Myocyte (in vitro differentiated cells): ENCODE measurements at regions not wholly inside any gene's neighbourhood (a gene's known extent, or its start where the extent isn't known, plus 50 kb on each side); places are given as distances from the start of the nearest gene placed in this dataset.
"Not testable (repeated sequence)": the region's sequence is repeated elsewhere in the genome, so short reads cannot be mapped to it uniquely, and the experiment has no call there.

Experiments
- DNase-seq: peaks from one replicate; pipeline ENCODE4 v3.0.0-alpha.2; 2012; ENCODE audit warnings: low read depth

DNA sequence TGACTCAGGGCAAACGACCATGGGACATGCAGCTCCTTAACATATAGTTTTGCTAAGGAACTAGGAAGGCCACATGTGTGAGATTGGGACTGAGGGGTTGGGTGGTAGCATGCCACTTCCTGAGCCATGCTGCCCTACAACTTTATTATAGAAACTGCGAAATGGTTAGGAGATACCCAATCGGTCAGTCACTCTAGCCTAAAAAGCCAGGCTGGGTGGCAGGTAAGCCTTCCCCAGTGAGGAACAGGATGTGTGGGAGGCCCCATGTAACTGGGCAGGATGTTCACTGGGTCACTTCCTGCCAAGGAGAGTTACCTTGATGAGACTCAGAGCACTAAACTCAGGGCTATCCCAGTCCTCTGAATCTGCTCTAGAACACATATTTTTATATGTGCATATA is 123.5 kb downstream of the MAP3K7 start:
- no peak for DNase-seq

DNA sequence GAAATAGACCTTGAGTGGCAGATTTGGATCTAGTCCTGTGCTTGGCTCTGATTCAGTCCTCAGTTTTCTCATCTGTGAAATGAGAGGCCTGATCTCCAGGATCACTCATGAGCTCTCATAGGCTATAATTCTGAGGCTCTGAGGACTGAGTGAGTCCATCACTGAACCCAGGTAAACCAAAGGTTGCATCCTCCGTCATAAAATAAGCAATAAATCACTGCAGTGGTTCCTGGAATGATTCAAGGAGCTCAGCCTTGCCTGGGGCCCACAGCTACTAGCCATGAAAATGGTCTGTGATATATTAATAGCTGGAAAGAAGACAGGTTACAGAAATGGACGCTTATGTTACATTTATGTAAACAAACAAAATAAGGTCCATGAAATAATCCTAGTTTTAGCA is 124.8 kb downstream of the MAP3K7 start:
- DNase-seq, result no peak

DNA sequence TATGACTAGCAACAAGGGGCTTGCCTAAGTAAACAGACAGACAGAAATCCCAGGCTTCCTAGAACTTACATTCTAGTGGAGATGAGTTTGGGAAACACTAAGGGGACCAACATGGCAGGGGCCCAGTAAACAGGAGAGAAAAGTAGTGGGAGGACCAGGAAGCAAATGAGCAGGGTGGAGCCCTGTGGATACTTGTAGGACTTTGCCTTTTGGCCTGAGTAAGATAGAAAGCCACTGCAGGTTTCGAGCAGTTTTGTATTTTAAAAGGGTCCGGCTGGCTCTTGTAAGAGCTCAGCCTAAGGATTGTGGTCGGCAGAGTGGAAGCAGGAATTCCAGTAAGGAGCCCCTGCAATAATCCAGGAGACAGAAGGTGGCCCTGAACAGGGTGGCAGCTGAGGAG is 125.5 kb downstream of the MAP3K7 start:
- DNase-seq, result no peak

DNA sequence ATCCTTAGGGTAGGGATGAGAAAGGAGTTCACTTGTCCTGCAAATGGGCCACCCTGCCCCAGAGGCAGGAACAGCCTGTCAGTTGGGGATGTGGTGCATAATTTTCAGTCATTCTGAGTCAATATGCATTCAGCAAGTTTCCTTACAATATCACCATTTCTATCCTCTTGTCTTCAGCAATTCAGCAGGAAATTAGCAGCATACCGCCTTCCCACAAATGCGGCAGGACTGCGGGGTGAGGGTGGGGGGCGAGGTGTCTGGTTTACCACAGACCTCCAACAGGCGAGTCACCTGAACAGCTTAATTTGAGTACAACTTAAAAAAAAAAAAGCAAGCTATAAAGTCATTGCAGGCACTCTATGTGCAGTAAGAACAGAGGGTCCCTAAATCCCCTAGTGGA is 126.8 kb downstream of the MAP3K7 start:
- DNase-seq, result no peak

DNA sequence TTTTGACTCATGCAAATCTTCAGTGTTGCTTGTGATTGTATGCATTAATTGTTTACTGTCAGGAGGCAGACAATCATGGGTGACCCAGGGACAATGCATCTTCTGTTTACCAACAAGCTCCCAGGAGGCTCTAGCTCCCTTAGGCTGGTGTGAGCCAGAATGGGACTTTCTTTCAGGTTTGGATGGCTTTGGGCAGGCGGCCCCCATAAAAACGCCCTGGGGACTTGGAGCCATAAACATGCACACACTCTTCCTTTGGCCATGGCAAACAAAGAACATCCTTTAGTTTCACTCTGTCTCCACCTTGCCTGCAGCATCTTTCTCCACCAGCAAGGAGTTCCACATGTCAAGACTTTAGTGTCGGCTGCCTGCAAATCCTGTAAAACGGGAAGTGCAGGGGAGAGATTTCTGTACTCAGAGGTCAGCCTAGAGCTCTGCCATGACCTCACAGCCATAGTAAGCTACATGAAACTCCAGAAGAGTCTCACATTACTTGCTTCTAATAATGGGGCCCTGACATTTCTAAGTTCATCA is 127.6 kb downstream of the MAP3K7 start:
- DNase-seq, result no peak

DNA sequence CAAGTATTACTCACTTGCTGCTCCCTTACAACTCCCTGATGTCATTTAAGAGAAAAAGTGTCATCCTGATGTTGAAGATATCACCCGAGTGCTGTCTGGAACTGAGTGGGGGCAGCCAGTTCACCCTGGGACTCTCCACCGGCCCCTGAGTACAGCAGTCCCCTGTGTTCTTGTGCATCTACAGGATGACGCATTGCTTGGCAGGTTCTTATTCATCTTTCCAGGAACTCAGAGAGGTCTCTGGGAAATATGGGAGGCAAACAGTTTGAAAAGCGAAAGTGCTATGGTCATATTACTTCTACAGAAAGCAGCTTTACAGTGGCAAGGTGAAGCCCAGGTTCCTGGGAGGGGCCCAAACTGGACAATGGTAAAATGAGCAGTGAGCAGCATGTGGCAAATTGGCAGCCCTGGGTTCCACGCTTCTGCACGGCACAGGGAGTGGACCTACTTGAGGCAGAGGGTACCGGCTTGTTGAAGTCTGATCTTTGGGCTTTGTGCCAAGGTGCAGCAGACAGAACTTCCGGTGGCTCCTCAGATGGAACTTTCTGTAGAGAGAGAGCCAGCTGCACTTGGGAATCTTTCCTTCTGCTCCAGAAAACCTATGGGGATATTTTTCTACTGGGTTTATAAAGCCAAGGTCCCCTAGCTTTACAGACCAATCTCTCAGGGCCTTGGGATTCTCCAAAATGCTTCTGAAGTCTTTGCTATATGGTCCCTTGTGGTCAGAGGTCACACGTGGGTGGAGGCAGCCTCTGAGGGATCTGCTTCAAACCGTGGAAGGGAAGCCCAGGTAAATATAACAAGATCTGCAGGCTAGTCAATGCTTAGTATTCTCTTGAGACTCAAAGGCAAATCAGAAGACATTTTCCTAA is 128.3 kb downstream of the MAP3K7 start:
- peak; percentile 17 for DNase-seq

DNA sequence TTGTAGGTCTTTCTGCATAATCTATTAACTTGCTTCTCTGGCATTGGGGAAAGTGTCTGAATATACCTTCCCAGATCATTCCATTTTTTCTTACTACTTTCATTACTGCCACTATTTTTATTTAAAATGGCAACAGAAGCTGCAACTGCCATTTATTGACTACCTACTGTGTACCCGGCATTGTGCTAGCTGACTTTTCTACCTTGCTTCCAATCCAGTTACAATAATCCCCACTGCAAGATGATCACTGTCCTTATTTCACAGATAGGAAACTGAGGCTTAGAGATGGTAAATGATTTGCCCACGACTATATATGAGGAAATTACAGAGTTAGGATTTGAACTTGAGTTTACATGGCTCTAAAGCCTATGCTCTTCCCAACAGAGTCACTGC is 129.0 kb downstream of the MAP3K7 start:
- DNase-seq, result no peak

DNA sequence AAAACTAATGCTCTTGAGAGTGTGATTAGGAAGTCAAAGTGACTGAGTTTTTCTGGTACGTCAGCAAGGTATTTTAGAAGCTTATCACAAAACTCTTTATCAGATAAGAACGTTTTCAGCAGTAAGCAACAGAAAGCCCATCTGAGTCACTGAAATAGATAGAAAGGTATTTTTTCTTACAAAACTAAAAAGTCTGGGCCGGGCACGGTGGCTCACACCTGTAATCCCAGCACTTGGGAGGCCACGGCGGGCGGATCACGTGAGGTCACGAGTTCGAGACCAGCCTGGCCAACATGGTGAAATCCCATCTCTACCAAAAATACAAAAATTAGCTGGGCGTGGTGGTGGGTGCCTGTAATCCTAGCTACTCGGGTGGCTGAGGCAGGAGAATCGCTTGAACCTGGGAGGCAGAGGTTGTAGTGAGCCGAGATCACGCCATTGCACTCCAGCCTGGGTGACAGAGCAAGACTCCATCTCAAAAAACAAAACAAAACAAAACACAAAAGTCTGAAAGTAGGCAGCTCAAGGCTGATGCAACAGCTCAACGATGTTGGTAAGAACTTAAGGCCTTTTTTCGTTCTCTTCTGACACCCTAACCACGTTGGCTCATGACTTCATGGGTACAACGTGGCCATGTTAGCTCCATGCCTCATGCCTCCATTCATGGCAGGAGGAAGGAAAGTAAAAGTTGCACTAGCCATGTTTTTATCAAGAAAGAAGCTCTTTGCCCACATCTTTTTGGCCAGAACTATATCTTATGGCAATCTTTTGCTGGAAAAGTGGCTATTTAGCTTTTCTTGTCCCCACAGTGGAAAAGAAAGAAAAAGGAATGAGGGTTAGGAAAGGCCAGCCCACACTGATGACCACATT is 129.6 kb downstream of the MAP3K7 start:
- DNase-seq, result not testable (repeated sequence)

DNA sequence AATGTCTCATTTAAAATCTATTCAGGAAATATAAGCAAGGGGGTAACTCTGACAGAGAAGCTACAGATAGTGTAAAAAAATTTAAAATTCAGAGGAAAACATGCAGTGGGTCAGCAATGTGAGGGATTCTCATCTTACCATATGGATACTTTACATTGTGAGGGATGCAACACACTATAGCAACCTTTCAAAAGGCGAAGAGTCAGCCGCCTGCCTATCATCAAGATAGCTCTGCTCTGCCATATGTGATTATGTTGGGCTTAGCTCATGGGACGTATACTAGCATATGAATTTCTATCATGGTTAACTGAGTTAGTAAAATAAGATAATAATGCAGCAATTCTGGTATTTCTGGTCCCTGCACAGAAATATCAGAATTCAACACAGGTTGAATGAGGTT is 130.9 kb downstream of the MAP3K7 start:
- no peak for DNase-seq

DNA sequence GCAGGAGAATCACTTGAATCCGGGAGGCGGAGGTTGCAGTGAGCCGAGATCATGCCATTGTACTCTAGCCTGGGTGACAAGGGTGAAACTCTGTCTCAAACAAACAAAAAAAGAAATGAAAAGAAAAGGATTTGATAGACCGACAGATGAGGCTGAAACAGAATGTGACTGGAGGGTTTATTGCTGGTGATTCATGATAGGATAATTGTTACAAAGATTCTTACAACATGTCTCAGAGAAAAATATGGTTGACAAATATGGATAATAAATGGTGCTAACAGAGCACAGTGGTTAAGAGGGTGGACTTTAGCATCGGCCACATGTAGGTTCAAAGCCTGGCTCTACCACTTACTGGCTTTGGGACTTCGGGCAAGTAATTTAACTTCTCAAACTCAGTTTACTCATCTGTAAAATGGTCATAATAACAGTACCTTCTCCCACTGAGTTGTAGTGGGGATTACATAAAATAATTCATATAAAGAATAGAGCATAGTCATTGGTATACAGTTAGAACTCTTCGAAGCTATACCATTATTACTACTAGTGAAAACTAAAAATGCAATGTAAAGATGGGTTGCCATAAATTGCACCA is 131.9 kb downstream of the MAP3K7 start:
- DNase-seq, result no peak

DNA sequence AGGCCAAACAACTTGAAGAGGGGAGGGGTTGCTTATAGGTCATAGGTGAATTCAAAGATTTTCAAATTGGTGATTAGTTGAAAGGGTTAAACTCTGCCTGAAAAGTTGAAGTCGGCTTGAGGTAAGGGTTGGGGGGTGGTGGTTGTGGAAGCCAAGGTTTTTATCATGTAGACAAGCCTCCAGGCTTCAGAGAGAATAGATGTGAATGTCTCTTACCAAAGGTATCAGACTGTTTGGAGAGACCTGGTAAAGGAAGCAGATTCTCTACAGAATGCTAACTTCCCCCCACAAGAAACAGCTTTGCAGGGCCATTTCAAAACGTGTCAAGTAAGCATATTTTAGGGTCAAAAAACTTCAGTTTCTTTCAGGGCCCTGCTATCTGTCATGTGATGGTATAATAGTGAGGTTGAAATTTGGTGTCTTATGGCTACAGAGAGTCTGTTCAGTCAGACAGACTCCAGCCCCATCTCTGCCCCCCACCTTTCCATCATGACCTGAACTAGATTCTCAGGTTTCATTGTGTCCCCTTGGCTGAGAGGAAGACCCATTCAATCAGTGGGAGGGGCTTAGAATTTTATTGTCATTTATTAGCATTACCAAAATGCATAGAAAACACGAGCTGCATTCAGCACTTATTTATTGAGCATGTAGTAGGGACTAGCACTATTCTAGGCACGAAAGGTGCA is 136.5 kb downstream of the MAP3K7 start:
- no peak for DNase-seq

DNA sequence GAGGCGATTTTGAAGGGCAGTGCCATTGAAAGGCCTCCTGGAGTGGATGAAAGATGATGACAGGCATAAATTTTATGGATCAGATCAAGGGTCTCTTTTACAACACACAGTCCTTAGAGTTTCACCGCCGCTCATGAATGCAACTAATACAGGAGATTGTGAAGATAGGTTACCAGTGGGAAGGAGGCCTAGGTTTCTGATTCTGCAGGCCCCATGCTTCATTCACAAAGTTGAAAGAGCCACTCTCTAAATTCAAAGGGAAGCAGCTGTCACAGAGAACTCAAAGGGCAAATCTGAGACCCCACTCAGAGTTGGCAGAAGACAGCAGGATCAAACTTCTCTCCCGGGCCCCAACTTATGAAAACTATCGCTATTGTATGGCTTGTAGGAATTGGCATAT is 137.6 kb downstream of the MAP3K7 start:
- no peak for DNase-seq

DNA sequence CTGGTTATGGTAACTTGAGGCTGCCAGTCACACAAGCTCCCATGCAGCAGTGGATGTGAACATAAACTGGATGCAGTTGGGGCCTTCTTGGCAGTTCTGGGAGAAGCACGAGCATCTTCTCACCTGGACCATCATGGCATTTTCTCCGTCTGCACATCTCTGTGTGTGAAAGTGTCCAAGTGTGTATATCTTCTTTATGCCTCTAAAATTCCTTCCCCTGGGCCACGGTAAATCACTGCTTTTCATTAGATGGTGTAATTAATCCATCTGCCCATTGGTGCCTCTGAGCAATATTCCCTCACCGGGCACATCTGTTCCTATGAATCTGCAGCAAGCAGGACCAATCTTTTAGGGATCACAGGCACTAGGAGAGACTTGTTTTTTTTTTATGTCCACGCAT is 138.0 kb downstream of the MAP3K7 start:
- no peak for DNase-seq

DNA sequence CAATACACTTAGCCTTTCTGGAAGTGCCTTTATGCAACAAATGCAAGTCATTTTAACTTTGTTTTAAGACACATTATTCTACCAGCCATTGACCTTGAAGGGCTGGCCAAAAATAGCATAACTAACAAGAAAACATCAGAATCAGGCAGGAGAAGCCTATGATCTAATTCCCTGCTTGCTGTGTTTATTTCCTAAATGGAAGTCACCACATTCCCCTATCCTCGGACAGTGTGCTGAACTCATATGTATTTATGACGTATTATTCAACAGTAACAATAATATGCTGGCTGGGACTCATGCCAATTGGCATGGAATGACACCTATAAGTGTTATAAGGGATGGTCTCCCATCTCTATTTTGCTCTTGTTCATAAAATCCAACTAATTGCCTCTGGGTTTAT is 140.7 kb downstream of the MAP3K7 start:
- DNase-seq, result no peak

DNA sequence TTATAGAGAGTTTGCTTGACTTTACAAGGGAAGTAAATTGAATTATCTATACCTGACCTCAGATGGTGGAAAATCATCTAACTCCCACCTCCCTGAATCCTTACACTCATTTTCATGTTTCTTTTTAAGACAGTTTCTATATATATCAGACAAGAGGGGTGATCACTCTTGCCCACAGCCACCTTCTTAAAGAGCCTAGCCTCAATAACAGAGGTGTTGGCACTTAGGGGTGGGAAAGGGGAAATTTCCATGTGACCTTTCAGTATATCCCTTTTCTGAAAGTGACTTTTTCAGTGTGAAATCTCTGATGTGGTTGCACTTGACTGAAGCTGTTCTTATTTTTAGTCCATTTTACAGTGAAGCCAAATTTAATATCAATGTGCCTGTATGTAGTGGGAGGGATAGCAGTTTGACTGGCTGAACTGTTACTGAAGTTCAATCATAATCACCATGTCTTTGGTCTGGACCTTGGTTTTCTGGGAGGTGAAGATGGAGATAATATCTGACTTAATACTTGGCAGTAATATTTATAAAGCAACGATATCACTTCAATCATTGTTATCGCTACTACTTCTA is 141.3 kb downstream of the MAP3K7 start:
- no peak for DNase-seq

DNA sequence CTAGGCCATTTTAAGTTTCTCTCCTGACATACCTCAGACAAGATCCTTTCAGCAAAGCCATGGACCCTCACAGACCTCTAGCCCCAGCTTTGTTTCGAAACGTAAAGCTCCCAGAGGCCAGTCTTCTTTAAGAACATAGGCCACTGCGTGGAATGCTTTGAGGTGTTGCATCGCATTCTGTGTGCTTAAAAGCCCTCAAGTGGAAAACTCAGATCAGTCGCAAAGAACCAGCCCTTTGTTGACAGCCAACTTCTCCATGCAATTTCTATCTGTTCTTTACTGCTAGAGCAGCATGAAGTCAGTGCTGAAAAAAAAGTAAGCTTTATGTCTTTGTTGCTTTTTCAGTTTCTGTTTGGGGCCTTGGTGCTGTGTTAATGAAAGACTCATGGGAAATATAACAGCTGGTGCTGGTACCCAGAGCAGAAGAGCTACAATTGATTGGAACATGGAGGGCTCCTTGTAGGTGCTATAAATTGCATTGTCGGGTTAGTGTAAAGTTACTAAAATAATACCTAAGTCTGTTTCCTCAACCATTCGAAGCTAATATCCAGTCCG is 142.6 kb downstream of the MAP3K7 start:
- no peak for DNase-seq

DNA sequence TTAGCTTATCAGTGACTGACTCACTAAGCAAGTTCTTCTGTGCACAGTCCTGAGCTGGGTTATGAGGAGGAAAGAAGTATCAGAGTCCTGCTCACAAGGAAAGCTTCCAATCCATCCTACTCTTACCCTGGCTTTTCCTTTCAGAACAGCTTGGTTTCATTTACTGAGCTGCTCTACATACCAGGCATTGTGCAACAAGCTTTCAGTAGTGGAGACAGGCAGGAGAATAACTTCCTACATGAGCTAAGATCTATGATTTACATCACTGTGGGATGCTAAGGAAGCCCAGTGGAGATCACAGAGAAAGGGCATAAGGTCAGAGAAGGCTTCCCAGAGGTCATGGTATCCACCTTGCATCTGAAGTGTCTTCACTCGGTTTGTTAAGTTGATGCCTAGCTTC is 144.5 kb downstream of the MAP3K7 start:
- no peak for DNase-seq

DNA sequence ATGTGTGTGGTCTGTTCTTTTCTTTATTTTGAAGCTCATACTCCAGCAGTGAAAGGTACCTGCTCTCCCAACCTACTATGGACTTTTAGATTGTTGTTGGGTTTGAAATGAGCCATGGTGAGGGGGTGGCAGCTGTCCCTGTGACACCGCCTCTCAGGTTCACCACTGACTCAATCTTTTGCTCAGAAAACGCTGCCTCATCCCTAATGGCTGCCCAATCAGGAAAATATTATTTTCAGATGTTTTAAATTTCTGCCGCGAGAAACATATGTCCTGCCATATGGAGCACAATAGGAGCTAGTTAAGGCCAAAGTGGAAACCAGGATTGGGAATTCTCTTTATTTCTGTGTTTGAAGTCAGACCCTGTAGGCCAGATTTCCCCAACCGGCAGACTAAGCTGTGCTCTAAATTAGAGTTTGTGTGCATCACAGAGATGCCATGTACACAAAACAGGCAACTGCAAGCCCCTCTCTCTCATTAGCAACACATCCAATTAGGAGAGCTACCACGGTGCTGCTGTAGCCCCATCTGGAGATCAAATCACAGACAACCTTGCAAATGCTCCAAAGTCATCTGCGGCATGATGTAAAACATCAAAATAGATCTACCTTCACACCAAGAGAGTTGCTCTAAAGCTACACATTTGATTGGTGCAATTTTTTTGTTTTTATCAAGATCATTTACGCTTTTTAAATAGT is 144.1 kb upstream of the BACH2 start:
- DNase-seq, result no peak

DNA sequence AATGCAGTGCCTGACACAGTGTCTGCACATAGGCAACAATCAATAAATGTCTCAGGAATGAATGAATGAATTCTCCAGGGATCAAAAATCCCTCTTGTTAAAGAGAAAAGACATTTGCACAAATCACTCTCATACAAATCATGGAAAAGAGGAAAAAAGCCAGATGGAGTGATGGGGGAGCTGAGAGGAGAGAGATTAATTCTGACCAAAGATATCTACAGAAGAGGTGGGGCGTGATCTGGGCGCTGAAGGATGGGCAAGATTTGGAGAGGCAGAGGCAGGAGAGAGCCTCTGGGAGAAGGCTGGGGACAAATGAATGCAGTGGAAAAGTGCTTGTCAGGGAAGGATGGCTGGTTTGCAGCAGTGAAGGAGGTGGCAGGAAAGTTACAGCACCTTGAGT is 142.9 kb upstream of the BACH2 start:
- no peak for DNase-seq

DNA sequence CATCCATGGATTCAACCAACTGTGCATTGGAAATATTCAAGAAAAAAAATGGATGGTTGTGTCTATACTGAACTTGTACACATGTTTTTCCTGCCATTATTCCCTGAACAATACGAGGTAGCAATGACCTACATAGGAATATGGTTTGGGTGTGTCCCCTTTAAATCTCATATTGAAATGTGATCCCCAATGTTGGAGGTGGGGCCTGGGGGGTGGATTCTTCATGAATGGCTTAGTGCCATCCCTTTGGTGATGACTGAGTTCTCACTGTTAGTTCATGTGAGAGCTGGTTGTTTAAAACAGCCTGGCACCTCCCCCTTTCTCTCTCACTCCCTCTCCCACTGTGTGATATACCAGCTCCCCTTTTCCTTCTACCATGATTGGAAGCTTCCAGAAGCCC is 139.8 kb upstream of the BACH2 start:
- DNase-seq, result no peak
